Keratinocyte (primary cell): ENCODE measurements at regions not wholly inside any gene's neighbourhood (a gene's known extent, or its start where the extent isn't known, plus 50 kb on each side); places are given as distances from the start of the nearest gene placed in this dataset.
"Not testable (repeated sequence)": the region's sequence is repeated elsewhere in the genome, so short reads cannot be mapped to it uniquely, and the experiment has no call there.

Experiments used
- CTCF ChIP-seq, 3 experiments: IDR thresholded peaks in 1 of 3; conservative IDR thresholded peaks in 1 of 3; optimal IDR thresholded peaks in 1 of 3; 2 replicates in 2 of 3; 3 replicates in 1 of 3; pipeline versions ENCODE3 to v1.5.1; 2011; ENCODE audit warnings: low read length in 3 of 3, mild to moderate bottlenecking in 3 of 3, moderate library complexity in 2 of 3, control low read depth in 1 of 3, inconsistent platforms in 1 of 3; ENCODE audit not compliant: insufficient read depth in 2 of 3; ENCODE audit errors: extremely low read depth in 1 of 3
- EZH2 ChIP-seq: IDR thresholded peaks from one replicate; pipeline ENCODE4 v1.6.1; 2012; ENCODE audit warnings: inconsistent platforms, mild to moderate bottlenecking, low read length, moderate library complexity

- TF ChIP-seq CTCF (optimal IDR thresholded peaks at IDR 0.05 in 1 of 3, IDR thresholded peaks at IDR 0.05 in 1 of 3, conservative IDR thresholded peaks at IDR 0.05 in 1 of 3; ENCODE audit: extremely low read depth in 1 of 3, insufficient read depth in 2 of 3, low read length in 3 of 3); EZH2: not testable (repeated sequence)
These were observed 551.0 kb downstream of the FAM181B start for GRCh38 chr11:82182697-82183096.
